GM21390 (cell line): ENCODE measurements at regions not wholly inside any gene's neighbourhood (a gene's known extent, or its start where the extent isn't known, plus 50 kb on each side); places are given as distances from the start of the nearest gene placed in this dataset.

Experiments
- ATAC-seq: cut with Tn5 transposase; IDR thresholded peaks from one replicate; pipeline ENCODE4 v1.9.1; 2021; ENCODE audit not compliant: unreplicated experiment

DNA sequence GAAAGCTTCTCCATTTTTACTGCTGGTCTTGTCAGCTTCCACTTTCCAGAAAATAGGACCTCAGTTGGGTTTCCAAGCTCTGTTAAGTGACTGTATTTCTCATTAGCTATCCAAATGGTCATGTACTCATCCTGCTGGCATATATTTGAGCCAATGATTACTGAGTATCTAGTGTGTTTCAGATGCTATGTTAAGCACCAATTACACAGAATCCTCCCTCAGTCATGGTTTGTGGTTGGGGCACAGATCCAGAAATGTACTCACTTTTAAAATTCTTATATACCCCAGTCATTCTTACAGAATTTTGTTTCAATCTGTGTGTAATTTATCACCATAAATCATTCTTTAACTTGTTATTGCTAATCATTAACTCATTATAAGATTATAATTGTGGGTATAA lies 362.3 kb upstream of the MTPN start:
- no peak for ATAC-seq

DNA sequence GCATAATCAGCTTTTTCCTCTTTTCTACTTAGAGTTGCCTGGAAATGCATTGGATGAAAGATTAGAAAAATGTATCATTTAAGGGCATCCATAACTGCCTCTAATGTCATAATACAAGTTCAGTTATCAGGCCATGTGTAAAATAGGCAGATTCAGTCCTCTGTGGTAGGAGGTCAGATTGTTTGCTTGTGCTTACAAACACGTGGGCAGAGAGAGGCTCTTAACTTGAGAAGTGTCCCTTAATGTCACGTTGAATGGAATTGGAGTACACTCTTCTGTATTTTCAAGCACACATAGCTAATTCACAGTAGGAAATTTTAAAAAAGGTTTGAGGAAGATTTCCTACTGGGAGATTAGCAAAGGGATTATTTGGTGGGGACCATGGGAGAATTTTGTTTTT lies 359.8 kb upstream of the MTPN start:
- ATAC-seq, result no peak

DNA sequence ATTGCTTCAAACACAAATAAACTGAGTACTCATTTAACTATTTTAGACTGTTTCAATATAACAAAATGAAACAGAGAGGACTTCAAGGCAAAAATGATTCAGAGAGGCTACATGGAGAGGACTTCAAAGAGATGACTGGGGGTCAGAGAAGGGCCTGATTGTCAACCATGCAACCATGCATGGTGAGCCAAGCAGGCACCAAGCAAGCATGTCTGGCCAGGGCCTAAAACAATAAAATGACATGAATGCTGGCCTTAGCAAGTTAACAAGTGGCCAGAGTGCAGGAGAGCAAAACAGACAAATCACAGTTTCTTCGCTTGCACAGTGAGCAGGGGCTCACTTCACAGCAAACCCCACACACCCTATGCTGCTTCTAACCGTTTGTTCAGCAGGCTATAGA lies 356.5 kb upstream of the MTPN start:
- no peak for ATAC-seq

DNA sequence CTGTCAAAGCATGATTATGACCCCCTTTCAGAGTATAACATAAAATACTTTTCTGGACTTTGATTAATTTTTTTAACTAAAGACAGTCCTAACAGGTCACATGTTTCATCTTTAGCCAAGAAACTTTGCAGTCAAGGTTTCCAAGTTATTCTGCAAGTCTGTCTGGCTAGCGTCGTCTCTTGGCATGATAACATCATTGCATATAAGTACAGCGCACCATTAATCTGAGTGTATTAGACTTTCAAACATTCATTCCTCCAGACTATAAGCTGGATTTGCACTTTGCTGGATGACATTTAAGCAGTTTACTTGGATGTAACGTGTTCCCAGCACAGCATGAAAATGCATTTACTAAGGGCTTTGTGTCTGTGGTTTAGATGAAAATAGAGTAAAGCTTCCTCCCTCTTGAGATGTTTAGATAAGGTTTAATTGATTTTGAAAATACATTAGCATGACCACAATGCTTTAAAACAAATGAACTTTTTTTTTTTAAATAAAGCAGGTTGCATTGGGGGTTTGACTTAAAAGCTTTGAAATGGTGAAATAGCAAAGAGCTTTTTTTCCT lies 349.0 kb upstream of the MTPN start:
- no peak for ATAC-seq

DNA sequence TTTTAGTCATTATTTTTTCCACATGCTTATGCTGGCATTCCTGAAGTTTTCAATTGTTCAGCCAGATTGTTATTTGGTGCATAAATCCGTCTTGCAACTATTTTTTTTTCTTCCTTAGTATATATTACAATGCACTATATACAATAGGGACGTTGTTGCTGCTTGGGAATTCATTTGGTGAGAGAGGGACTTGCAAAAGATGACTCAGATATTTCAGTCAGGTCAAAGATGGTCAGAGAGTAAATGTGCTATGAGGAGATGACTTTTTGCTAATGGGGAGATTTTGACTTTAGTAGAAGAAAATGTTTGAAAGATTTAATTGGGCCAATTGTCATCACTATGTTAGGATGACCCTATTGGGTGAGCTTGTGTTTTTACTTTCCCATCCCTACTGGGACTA lies 348.4 kb upstream of the MTPN start:
- no peak for ATAC-seq

DNA sequence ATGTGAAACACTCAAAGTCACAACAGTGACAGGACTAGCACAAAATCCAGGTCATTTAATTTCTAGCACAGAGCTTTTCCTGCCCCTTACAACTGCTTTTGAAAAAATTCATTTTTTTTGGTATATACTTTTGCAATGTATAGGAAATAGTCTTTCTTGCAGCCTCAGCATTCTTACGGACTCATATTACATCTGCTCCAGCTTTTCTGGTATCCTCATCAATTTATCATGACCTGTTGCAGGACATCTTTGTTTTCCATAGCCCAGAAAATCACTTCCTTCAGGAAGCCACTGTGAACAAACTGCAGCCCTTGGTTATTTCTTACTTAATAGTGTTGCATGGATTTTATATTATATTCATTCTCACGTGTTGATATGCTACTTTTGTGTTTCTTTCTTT lies 347.9 kb upstream of the MTPN start:
- ATAC-seq, result no peak

DNA sequence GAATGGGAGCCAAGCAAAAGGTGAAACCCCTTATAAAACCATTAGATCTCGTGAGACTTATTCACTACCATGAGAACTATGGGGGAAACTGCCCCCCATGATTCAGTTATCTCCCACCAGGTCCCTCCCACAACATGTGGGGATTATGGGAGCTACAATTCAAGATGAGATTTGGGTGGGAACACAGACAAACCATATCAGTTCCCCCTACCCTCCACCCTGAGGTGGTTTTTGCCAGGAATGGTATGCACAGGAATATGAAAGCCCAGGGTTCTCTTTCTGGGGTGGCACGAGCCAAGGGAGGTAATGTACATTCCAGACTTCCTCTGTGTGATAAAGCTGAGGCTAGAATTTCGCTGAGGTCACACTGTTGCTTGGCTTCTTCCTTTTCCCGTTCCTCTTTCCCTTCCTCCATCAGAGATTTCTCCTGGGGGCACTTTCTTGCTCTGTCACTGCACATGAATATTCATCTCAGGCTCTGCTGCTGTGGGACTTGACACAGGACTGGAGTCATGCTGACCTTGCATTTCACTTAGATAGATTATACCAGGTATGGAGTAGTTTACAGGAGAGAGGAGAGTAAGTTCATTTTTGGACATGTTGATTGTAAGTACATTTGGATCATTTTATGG lies 347.0 kb upstream of the MTPN start:
- no peak for ATAC-seq

DNA sequence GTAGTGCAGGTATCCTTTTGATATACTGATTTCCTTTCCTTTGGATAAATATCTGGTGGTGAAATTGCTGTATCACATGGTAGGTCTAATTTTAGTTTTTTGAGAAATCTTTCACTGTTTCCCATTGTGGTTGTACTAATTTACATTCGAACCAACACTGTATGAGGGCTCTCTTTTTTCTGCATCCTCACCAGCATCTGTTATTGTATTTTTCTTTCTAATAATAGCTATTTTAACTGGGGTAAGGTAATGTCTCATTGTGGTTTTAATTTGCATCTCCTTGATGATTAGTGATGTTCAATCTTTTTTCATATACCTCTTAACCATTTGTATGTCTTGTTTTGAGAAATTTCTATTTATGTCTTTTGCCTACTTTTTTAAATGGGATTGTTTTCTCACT lies 335.4 kb upstream of the MTPN start:
- no peak for ATAC-seq

DNA sequence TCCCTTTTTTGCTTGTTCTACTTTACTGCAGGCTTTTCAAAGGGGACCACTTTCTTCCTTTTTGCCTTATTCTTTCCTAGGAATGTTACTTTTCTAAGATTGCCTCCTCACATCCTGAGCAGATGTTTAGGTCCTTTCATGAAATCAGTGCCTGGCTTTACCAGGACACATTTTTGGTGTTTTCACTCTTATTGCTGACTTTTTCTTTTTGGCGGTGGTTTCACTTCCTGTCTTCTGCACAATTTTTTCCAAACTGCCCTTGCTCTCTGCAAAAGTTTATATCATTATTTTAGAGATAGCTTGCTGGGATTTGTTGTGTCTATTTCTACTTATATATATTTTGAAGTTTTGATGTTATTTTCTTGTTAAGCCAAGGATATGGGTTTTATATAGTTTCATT lies 332.2 kb upstream of the MTPN start:
- no peak for ATAC-seq

DNA sequence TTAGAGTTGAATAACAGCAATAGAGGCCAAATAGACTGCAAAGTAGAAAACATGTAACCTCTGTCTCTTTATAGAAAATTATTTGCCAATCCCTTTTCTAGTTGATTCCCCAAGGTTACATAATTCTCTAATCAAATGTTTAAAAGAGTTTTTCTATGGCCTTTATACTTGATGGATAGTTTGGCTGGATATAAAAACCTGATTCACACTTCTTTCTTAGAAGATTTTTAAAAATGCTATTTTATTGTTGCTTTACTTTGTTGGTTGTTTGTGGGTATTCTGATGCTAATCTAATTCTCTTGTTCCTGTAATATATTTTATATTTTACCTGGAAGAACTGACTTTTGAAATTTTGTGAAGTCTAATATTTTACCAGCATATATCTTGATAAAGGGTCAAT lies 331.1 kb upstream of the MTPN start:
- ATAC-seq, result no peak

DNA sequence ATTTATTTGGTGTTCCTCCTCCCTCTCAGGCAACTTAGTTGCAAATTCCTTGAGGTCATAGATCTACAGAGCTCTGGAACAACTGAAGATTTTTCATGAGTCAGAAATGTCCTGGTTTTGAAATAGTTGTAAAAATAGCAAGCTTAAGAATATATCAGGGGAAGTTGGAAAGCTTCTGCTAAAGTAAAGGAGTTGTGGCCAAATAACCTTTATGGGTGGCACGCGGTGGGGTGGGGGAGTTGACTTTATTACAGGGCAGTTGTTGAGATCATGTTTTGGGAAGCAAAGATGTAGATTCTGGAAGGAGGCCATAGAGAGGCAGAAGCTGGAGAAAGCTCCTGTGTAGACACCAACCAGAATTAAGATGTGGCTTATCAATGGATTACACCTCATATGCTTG lies 326.0 kb upstream of the MTPN start:
- no peak for ATAC-seq

DNA sequence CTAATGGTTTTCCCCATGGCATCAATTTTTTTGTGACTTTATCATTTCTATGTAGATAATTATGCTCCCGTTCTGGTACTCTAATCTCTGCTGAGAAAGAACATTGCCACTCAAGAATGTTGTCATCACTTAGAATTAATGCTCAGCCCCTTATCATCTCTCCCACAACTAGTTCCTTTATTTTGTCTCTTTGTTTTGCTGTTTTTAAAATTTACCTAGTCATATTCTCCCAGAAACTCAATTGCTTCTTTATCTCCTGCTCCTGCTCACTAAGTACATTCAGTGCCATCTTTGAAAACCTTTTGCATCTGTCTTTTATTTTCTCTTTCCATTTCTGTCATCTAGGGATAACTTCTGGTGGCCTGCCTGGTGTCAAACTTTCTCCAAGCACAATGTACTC lies 324.9 kb upstream of the MTPN start:
- no peak for ATAC-seq

DNA sequence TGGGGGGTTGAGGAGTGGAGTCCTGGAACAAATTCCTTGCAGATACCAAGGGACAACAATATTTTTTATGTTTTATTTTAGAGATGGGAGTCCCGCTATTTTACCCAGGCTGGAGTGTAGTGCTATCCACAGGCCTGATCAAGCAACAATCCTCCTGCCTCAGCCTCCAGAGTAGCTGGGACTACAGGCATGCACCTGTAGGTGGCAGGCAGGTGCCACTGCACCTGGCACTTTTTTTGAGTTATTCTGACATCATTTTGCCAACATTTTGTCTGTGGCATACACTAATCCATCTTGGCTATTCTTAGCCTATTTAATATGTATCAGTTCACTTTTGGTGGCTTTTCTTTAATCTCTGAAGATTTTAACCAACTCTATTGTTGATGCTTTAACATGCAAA lies 317.8 kb upstream of the MTPN start:
- no peak for ATAC-seq

DNA sequence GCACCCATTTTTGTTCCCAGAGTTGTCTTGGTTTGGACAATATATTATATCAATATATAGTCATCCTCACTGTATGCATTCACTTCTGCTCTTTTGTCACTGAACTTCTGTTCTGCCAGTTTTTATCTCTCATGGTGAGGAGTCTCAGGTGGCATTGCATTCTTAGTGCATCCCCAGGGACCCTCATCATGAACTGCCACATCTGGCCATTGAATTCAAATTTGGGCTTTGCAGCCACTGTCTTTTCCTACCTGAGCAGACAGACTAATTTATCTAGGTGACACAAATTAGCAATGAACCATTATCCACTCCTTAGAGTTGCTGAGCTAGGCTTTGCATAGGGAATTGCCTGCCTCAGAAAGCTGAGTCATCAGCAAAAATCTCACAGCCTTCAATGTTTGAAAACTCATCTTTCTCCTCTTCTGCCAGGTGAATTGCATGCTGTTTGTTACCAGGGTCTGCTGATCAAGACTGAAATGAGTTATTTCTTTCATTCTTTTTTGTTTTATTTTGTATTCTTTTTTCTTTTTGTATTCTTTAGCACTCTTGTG lies 316.8 kb upstream of the MTPN start:
- no peak for ATAC-seq

DNA sequence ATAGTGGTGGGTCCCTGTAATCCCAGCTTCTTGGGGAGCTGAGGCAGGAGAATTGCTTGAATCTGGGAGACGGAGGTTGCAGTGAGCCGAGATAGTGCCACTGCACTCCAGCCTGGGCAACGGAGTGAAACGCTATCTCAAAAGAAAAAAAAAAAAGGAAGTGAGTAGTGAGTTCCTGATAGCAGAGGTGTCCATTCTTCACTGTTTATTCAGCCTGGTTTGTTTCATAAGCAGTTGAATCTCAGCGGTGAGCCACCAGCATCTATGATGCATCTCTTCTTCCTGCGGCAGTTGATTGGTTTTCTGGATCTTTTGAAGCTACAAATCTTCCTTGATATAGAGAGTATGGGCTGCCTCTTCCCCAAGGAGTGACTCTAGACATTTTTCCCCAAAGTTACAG lies 316.1 kb upstream of the MTPN start:
- no peak for ATAC-seq

DNA sequence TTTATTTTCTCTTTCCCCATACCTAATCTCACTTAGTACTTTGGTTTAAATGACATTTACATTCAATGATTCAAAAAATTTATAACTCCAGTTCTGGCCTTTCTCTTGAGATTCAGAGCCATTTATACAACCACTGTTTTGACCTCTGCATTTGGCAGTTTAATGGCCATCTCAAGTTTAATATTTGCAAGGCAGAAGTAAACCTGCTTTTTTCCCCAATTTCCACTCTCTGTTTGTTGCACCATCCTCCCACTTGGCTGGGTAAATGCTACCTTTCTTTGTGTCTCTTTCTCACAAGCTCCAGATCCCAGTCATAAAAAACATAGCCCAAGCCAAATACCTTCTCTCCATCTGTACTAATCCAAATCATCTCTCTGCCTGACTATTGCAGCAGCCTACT lies 315.2 kb upstream of the MTPN start:
- no peak for ATAC-seq

DNA sequence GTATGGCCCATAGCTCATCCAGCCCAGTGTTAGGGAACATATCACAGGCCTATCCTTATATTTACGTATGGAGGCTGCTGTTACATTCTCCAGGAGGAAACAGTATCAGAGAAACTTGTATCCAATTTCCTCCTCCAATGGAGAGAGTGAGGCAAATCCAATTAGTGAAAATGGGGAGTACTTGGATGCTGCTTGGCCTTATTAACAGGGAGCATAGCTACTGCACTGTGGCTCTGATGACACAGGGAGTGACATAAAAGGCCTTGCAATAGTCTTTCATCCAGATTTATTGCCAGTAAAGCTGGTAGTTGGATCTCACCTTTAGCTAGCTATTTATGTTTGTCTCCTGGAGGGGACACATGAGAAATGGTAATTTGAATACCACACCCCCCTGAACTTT lies 313.2 kb upstream of the MTPN start:
- ATAC-seq, result no peak

DNA sequence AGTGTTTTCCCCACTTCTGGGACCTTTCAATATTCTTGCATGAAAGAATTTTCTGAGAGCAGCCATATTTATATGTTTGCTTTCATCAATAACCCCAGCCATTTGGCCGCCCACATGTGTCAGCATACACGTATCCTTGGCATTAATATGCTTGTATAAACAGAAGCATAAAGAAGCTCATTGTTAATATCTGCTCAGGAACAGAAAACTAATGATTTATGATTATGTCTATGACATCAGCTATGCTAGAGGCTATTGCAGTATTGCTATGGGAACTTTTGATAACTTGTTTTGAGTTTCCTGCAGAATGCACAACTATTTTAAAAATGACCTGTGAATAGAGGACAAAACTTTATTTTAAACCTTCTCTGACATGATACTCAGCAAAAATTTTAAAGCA lies 300.9 kb upstream of the MTPN start:
- no peak for ATAC-seq

DNA sequence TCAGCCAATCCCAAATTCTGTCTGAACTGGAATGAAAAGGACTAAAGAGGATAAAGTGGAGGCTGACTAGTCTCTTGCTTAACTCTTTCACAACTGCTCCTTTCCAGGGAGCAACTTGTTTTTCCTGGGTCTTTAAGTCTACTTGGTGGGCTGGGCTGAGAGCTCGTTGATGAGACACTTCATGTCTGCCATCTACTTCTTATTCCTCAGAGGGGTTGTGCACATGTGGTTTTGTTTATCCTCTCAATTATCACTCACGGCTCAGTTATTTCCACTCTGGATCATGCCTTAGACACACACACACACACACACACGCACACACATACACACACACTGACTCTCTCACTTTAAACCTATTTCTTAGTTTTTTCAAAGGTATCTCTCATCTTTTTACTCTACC lies 298.6 kb upstream of the MTPN start:
- no peak for ATAC-seq

DNA sequence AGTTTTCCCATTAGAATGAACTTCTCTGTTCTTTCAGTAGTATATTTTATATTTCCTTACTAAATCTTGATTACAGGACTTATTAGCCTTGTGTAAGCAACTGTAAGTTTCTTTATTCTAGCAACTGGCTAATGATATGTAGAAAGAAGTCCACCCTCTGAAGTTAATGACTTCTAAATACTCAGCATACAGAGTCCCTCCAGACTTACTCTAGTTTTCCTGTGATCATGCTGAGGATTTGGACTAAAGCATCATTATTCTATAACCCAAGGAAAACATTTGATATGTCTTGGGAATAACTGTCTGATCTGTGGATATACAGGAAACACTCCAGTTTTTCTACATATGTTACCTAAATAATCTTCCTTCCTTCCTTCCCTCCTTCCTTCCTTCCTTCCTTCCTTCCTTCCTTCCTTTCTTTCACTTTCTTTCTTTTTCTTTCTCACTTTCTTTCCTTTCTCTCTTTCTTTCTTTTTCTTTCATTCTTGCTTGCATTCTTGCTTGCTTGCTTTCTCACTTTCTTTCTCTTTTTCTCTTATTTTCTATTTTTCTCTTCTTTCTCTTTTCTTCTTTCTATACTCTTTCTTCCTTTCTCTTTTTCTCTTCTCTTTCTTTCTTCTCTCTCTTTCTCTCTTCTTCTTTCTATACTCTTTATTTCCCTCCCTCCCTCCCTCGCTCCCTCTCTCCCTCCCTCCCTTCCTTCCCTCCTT lies 297.6 kb upstream of the MTPN start:
- ATAC-seq, result no peak

DNA sequence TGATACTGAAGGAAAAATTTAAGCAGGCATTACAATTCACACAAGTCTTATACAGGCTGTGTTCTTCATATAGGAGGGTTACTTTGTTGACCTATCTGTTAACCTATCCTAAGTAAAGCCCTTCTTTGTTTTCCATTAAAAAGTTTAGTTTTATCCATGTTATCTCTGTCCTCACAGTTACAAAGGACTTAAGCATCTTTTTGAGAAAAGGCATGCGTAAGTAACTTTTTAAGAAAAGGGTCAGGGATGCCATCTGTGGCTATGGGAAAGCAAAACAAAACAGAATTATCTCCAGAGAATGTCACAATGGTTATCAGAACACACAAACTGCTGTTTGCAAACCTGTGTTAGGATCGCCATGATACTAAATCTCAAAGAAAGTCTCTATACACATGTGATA lies 295.8 kb upstream of the MTPN start:
- no peak for ATAC-seq

DNA sequence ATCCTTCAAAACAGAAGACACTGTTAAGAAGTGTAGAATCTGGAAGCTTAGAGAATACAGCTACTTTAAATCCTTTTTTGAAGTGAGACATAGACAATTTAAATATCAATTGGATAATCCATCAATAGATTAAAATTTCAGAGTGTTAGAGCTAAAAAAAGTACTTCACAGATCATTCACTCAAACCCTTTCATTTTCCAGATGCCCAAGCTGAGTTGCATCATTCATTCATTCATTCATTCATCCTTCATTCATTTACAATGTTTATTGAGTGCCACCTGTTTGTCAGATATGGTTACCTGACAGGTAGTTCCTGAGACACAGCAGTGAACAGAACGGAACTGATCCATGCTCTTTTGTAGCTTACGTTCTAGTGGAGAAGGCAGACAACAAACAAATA lies 290.7 kb upstream of the MTPN start:
- ATAC-seq, result no peak

DNA sequence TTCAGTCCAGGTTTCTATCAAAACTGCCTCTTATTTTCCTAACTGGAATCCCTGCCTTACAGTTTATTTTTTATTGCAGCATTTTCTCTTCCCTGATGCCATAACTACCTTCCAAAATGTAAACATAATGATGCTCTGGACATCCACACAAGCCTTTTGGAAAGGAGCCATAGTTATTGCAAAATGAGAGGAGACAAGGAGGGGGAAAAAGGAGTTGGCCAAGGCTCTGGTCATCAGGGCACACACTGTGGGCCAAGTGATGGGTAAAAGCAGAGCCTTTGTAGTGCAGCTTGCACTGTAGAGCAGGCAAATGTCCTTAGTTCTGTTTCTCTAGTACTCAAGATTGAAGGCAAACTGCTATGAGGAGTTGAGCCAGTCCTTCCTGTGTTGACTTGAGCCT lies 289.3 kb upstream of the MTPN start:
- ATAC-seq, result no peak
